Activated naive CD8-positive, alpha-beta T cell treated with anti-CD3 and anti-CD28 coated beads, Interleukin-2, amount 50 U/mL, for 24 hours (primary cell): ENCODE measurements at regions not wholly inside any gene's neighbourhood (a gene's known extent, or its start where the extent isn't known, plus 50 kb on each side); places are given as distances from the start of the nearest gene placed in this dataset.

Experiments used
- ATAC-seq: fragments of 150-1000 bp; cut with Tn5 transposase; one replicate; pipeline ENCODE4 v1.10.0; 2021
- DNase-seq: peaks from one replicate; pipeline ENCODE4 v3.0.0; 2021
- H3K27ac Mint-ChIP-seq: one replicate; pipeline ENCODE4 v1.8.0; 2021; ENCODE audit warnings: mild to moderate bottlenecking, mixed read lengths
- H3K27me3 Mint-ChIP-seq: one replicate; pipeline ENCODE4 v1.8.0; 2021; ENCODE audit warnings: mixed read lengths
- H3K36me3 Mint-ChIP-seq: one replicate; pipeline ENCODE4 v1.8.0; 2021; ENCODE audit warnings: low read depth, mixed read lengths
- H3K4me1 Mint-ChIP-seq: one replicate; pipeline ENCODE4 v1.8.0; 2021; ENCODE audit warnings: mixed read lengths
- H3K4me3 Mint-ChIP-seq: one replicate; pipeline ENCODE4 v1.8.0; 2021; ENCODE audit warnings: mild to moderate bottlenecking, moderate library complexity, mixed read lengths
- H3K9me3 Mint-ChIP-seq: one replicate; pipeline ENCODE4 v1.8.0; 2021; ENCODE audit warnings: mixed read lengths

DNA sequence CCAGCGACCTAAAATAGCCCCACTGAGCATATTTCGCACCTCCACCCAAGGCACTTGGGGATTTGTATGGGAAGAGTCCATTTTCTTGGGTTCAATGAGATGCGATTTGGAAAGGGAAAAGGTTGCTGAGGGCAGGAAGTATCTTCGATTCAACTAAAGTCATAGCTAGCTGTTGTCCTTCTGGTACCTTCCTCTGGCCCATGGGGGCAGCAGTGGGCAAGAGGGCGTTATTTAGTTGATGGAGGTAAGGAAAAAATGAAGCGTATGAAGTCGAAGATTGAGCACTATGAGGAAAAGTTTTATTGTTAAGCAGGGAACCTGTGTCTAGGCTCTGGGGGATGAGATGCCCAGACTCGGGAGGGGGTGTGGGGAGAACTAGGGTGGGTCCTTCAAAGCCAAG lies 135.4 kb downstream of the EVX1 start:
- no peak for ATAC-seq
- H3K27me3 Mint-ChIP-seq, result peaks cover 14% of the 10 kb centered on the region
- H3K9me3 Mint-ChIP-seq, result no peaks in the 10 kb centered on the region
- no peak overlapping the region for H3K27ac Mint-ChIP-seq
- H3K4me1 Mint-ChIP-seq, result no peaks in the 10 kb centered on the region
- H3K4me3 Mint-ChIP-seq, result no peak overlapping the region
- DNase-seq, result no peak
- H3K36me3 Mint-ChIP-seq, result no peaks in the 10 kb centered on the region

DNA sequence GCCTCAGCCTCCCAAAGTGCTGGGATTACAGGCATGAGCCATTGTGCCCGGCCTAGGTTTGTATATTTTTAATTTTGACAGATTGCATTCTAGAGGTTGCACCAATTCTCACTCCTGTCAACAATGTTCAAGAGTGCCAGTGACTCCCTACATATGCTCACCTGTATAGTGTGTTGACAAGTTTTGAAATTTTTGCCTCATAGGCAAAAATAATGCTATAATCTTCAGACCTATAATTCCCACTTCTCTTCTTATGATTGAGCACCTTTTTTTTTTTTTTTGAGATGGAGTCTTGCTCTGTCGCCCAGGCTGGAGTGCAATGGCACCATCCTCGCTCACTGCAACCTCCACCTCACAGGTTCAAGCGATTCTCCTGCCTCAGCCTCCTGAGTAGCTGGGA lies 139.7 kb downstream of the EVX1 start:
- no peaks in the 10 kb centered on the region for H3K36me3 Mint-ChIP-seq
- H3K4me3 Mint-ChIP-seq, result no peak overlapping the region
- no peaks in the 10 kb centered on the region for H3K4me1 Mint-ChIP-seq
- no peak overlapping the region for H3K27ac Mint-ChIP-seq
- peaks cover 18% of the 10 kb centered on the region for H3K27me3 Mint-ChIP-seq
- no peak for DNase-seq
- no peak for ATAC-seq
- no peaks in the 10 kb centered on the region for H3K9me3 Mint-ChIP-seq

DNA sequence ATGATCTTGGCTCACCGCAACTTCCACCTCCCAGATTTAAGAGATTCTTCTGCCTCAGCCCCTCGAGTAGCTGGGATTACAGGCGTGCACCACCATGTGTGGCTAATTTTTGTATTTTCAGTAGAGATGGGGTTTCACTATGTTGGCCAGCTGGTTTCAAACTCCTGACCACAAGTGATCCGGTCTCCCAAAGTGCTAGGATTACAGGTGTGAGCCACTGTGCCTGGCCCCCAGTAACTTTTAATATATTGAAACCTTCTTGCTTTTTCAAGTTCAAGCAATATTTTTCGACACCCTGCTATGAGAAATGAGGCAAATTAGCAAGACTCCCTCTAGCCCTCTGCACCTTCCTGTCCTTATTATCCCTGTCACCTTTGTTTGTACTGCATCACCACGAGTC lies 144.0 kb downstream of the EVX1 start:
- peaks cover 36% of the 10 kb centered on the region for H3K27me3 Mint-ChIP-seq
- H3K9me3 Mint-ChIP-seq, result no peaks in the 10 kb centered on the region
- H3K4me3 Mint-ChIP-seq, result no peak overlapping the region
- no peaks in the 10 kb centered on the region for H3K4me1 Mint-ChIP-seq
- DNase-seq (no peak), ATAC-seq (no peak)
- no peaks in the 10 kb centered on the region for H3K36me3 Mint-ChIP-seq
- H3K27ac Mint-ChIP-seq, result no peak overlapping the region

DNA sequence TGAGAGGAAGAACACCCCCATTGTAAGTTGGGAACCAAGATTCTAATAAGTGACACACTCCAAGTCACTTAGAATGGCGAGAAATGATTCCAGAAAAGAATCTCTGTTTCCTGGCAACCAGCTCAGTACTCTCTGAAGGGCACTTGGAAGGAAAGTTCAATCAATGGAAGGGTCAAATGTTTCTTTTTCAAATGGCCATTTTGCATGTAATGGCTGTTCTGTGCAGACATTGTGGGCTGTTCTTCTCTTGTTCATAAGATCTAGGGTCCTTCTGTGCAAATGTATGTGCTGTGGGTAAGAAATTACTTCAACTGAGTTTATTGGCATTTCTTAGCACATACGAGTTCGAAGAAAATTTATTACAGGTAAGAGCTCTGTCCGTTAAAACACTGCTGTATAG lies 145.3 kb downstream of the EVX1 start:
- peaks cover 37% of the 10 kb centered on the region for H3K27me3 Mint-ChIP-seq

DNA sequence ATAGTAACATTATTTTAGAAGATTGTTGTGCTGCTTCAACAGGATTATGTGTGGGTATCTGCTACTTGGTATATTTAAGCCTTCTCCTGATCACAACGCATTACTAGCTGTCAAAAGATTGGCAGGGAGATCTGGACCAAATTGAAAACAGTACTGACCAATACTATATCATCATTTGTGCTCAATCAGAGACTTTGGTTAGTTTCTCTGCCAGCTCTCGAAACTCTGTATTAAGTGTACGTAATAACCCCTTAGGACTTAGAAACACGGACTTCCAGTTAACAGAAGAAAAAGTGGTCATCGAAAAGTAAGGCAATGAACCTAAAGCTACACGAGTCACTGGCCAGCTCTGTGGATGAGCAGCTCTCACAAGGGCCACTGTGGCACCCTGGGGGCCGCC lies 146.0 kb downstream of the EVX1 start:
- Mint-ChIP-seq H3K27ac (no peak overlapping the region), H3K4me1 (no peaks in the 10 kb centered on the region), H3K9me3 (no peaks in the 10 kb centered on the region), H3K4me3 (no peak overlapping the region), H3K36me3 (no peaks in the 10 kb centered on the region), H3K27me3 (peaks cover 38% of the 10 kb centered on the region)
- ATAC-seq (no peak), DNase-seq (no peak)

More for the DNA sequence above, 145.3 kb downstream of the EVX1 start:
- Mint-ChIP-seq H3K36me3 (no peaks in the 10 kb centered on the region), H3K27ac (no peak overlapping the region), H3K4me1 (no peaks in the 10 kb centered on the region), H3K4me3 (no peak overlapping the region), H3K9me3 (no peaks in the 10 kb centered on the region)
- ATAC-seq (no peak), DNase-seq (no peak)

DNA sequence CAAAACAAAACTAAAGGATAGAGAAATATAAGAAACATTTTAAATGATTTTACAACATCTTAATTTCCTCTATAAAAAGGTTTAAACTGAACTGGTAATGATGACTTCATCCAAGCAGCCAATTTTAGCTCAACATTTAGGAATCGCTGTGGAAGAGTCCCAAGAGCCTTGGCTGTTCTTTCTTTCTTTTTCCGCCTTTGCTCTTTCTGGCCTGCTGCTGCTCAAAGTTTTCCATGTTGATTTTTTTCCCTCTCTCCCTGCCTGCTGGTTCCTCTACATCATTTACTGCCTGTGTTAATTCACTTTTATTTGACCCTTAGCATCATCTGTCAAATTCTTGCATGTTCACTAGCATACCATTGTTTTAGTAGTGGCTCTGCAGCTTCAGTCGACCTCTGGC lies 146.9 kb downstream of the EVX1 start:
- no peaks in the 10 kb centered on the region for H3K36me3 Mint-ChIP-seq
- ATAC-seq (no peak), DNase-seq (no peak)
- H3K27me3 Mint-ChIP-seq, result peaks cover 44% of the 10 kb centered on the region
- no peak overlapping the region for H3K27ac Mint-ChIP-seq
- no peak overlapping the region for H3K4me3 Mint-ChIP-seq
- H3K4me1 Mint-ChIP-seq, result no peaks in the 10 kb centered on the region
- H3K9me3 Mint-ChIP-seq, result no peaks in the 10 kb centered on the region

DNA sequence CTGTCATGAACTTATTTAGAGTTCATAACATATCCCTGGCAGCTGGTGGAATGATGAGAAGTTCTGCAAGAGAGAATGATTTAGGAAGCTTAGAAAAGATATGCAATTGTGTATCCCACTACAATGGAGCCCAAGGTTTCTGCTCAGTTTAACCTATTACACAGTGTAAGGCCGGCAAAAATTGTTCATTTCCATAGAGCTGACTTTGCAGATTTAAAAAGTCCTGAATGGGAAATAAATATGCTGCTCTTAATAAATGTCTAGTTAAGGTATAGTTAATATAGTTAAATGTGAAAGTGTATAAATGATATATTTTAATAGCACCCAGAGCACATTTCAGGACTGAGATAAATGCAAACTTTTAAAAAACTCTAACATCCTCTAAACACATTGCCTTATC lies 149.9 kb downstream of the EVX1 start:
- H3K4me1 Mint-ChIP-seq, result no peaks in the 10 kb centered on the region
- no peak overlapping the region for H3K4me3 Mint-ChIP-seq
- no peak overlapping the region for H3K27ac Mint-ChIP-seq
- no peak for DNase-seq
- no peaks in the 10 kb centered on the region for H3K9me3 Mint-ChIP-seq
- H3K36me3 Mint-ChIP-seq, result no peaks in the 10 kb centered on the region
- H3K27me3 Mint-ChIP-seq, result peaks cover 41% of the 10 kb centered on the region
- no peak for ATAC-seq

DNA sequence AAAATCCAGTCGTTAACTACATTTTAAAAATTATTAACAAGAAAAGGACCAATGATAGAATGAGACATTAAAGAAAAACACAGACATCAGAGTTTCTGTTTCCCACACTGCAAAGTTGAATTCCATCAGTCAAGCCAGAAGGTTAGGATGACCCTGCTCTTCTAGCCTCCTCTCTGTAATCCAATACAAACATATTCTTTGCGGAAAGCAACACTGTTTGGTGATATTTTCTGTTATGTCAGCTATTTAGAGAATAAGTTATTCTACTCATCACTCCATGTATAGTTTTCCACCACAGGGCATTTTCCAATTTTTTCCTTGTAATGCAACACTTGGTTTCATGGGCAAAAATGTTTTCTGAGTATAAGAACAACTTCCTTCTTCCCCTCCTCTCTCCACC lies 152.3 kb downstream of the EVX1 start:
- Mint-ChIP-seq H3K27me3 (peaks cover 21% of the 10 kb centered on the region), H3K36me3 (no peaks in the 10 kb centered on the region), H3K4me3 (no peak overlapping the region), H3K9me3 (no peaks in the 10 kb centered on the region), H3K27ac (no peak overlapping the region), H3K4me1 (no peaks in the 10 kb centered on the region)
- ATAC-seq (no peak), DNase-seq (no peak)

DNA sequence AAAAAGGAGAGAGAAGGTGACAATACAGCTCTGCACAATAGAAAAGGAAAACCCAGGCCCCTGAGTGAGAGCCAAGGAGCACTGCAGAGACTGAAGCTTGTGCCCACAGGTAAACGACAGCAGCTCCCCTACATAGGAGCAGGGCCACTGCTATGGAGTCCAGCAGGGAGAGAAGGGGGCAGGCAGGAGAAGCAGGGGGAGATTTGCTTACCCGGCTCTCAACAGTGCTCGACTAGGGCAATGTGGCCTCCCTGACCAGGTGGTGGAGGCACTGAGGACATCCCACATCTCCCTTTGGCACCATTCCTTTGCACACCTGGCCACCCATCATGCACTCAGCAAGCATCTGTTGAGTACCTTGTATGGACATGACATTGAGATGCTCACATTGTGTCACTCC lies 153.0 kb downstream of the EVX1 start:
- H3K36me3 Mint-ChIP-seq, result no peaks in the 10 kb centered on the region
- peaks cover 24% of the 10 kb centered on the region for H3K27me3 Mint-ChIP-seq
- H3K27ac Mint-ChIP-seq, result no peak overlapping the region
- H3K4me3 Mint-ChIP-seq, result no peak overlapping the region
- H3K4me1 Mint-ChIP-seq, result no peaks in the 10 kb centered on the region
- ATAC-seq (no peak), DNase-seq (no peak)
- no peaks in the 10 kb centered on the region for H3K9me3 Mint-ChIP-seq

DNA sequence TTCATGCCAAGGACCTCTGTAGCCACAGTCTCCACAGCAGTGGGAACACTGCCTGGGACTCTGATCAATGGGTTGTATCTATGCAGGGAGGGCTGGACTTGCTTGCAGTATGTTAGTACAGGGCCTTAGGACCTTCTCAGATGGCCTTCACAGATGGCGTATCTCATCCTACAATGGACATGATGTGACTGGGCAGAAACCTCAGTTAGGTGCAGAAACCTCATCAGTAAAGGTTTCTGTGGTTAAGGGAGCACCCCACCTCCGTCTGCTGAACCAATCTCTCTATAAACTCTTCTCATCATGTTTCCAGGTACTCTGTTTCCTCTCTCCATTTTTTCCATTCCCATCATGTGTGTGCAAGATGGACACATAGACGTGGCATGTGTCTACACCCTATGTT lies 154.9 kb downstream of the EVX1 start:
- H3K36me3 Mint-ChIP-seq, result no peaks in the 10 kb centered on the region
- H3K9me3 Mint-ChIP-seq, result peaks cover 6% of the 10 kb centered on the region
- ATAC-seq, result no peak
- H3K27me3 Mint-ChIP-seq, result peaks cover 15% of the 10 kb centered on the region
- no peak for DNase-seq
- no peaks in the 10 kb centered on the region for H3K4me1 Mint-ChIP-seq
- H3K27ac Mint-ChIP-seq, result no peak overlapping the region
- no peak overlapping the region for H3K4me3 Mint-ChIP-seq

DNA sequence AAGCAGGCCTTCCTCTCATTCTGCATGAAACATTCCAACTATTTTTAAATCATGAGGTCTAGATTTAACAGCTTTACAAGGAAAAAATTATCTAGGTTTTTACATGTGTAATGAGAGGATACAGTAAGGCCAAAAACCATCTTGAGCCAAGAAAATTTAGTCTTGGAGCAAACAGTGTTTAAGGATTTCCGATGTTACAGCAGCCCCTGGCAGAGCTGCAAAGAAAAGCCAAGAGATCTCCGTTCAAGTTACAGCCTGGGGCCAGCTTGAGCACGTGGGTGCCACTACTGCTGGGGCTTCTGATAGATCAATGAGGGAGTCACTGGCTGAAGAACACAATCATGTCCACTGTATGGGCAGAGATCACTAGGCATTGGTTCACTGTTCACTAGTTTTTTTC lies 156.2 kb downstream of the EVX1 start:
- no peak for DNase-seq
- peaks cover 11% of the 10 kb centered on the region for H3K27me3 Mint-ChIP-seq
- no peaks in the 10 kb centered on the region for H3K36me3 Mint-ChIP-seq
- H3K27ac Mint-ChIP-seq, result no peak overlapping the region
- no peak overlapping the region for H3K4me3 Mint-ChIP-seq
- no peak for ATAC-seq
- H3K9me3 Mint-ChIP-seq, result peaks cover 6% of the 10 kb centered on the region
- no peaks in the 10 kb centered on the region for H3K4me1 Mint-ChIP-seq

DNA sequence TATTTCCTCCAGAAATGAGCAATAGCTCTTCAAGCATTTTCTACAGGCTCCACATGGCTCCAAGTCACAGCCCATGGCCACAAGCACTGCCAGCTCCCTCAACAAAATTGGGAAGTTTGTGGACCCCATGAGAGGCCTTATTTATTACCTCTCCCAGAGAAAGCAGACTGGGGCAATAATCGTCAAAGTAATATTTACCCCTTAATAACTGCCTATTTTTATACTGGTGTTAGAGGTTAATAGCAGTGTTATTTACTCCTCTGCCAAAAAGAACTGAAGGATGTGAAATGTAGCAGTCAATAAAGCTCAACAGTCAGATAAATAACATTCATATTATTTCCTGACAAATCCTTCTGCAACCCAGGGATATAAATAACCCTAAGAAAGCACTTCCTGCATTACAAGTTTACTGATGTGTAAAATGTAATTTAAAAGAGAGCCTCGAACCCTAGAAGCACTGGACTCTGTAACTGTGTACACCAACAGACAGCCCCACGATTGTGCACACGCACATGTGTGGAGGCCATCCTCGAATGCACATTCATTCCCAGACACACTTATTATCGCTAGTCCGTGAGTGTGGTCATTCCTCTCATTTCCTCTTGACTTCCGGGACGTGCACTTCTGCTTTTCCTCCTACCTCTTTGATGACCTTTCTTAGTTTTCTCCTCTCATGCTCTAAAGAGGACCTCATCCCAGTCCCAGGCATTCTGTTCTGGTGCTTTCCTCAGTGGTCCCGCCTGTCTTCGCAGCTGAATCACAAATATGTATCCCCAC lies 157.4 kb downstream of the EVX1 start:
- peaks cover 6% of the 10 kb centered on the region for H3K9me3 Mint-ChIP-seq
- ATAC-seq, result no peak

DNA sequence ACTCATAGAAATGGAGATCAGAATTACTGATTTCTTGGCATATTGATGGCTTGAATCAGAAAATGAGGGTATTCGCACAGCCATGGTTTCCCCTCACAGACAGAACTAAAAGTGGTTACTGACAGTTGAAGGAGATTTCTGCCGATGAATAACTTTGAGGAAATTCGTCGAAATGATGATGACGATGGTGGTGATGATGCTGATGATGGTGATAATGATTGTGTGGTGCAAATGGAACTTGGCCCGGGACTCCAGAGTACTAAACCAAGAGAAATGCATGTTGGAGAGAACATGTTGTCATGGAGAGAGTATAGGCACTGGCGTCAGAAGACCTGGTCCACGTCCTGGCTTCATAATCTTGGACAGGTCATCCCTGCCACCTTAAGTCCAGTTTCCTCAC lies 163.2 kb downstream of the EVX1 start:
- H3K27me3 Mint-ChIP-seq, result peaks cover 12% of the 10 kb centered on the region
- H3K27ac Mint-ChIP-seq, result no peak overlapping the region
- no peak for DNase-seq
- no peak overlapping the region for H3K4me3 Mint-ChIP-seq
- no peaks in the 10 kb centered on the region for H3K36me3 Mint-ChIP-seq
- H3K4me1 Mint-ChIP-seq, result no peaks in the 10 kb centered on the region
- ATAC-seq, result no peak
- H3K9me3 Mint-ChIP-seq, result peaks cover 6% of the 10 kb centered on the region

More for the DNA sequence above, 157.4 kb downstream of the EVX1 start:
- Mint-ChIP-seq H3K27me3 (peaks cover 9% of the 10 kb centered on the region), H3K4me3 (no peak overlapping the region), H3K27ac (no peak overlapping the region), H3K4me1 (no peaks in the 10 kb centered on the region), H3K36me3 (no peaks in the 10 kb centered on the region)
- no peak for DNase-seq

DNA sequence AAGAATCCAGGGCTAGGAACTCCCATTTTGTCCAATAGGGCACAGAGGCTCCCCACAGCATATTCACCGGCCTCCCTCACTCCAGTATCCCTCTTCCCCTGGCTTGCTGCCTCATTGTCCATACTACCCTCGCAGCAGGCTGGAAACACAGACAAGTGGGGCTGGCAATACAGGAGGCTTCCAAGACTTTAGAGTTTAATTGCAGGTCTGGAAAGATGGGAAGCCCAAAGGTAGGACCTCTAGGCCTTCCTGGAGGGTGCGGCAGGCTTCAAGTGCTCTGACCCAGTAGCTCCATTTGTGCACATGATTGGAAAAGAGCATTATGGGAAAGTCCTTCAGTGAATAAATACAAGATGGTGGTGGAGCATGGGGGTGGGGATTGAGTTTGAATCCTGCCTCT lies 166.7 kb downstream of the EVX1 start:
- ATAC-seq, result no peak
- H3K4me3 Mint-ChIP-seq, result no peak overlapping the region
- no peaks in the 10 kb centered on the region for H3K9me3 Mint-ChIP-seq
- H3K4me1 Mint-ChIP-seq, result no peaks in the 10 kb centered on the region
- DNase-seq, result no peak
- H3K27ac Mint-ChIP-seq, result no peak overlapping the region
- no peaks in the 10 kb centered on the region for H3K36me3 Mint-ChIP-seq
- peaks cover 14% of the 10 kb centered on the region for H3K27me3 Mint-ChIP-seq

DNA sequence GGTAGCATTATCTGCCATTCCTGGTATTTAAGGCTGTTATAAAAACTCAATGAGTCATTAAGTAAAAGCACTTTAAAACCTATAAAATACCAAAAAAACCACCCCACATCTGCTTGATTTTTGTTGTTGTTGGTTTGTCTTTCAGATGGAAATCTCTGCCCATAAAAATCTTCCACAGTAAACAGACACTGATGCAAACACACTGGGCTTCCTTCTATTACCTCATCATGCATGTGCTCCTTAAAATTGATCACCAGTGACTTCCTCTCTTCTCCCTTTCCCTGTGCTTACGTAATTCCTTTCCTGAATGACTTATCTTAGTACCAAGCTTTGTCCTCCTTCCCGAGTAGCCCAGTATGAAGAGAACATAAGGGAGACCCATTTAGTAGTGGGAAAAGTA lies 167.2 kb downstream of the EVX1 start:
- Mint-ChIP-seq H3K4me1 (no peaks in the 10 kb centered on the region), H3K27ac (no peak overlapping the region), H3K27me3 (peaks cover 13% of the 10 kb centered on the region), H3K4me3 (no peak overlapping the region), H3K36me3 (no peaks in the 10 kb centered on the region), H3K9me3 (no peaks in the 10 kb centered on the region)
- no peak for ATAC-seq
- no peak for DNase-seq
